Kidney (tissue), 13 donors: ENCODE measurements at regions not wholly inside any gene's neighbourhood (a gene's known extent, or its start where the extent isn't known, plus 50 kb on each side); places are given as distances from the start of the nearest gene placed in this dataset.

Experiments used
- DNase-seq, 5 donors: peaks; one replicate each; pipeline ENCODE4 v3.0.0-alpha.2; 2013 to 2020
- FAIRE-seq: peaks from 2 replicates; lab custom pipeline; 2012; peaks lifted over from hg19 to GRCh38; lab: Jason Lieb, UNC
- H3K27ac ChIP-seq, 2 donors: one replicate each; pipeline ENCODE4 v1.7.0; 2013; ENCODE audit warnings: low read depth in 2 of 2, low read length in 2 of 2, inconsistent platforms in 1 of 2
- H3K27me3 ChIP-seq: one replicate; pipeline ENCODE4 v1.7.1; 2013; ENCODE audit warnings: low read length, inconsistent platforms; ENCODE audit not compliant: control insufficient read depth, insufficient read depth
- H3K36me3 ChIP-seq, 3 donors: one replicate each; pipeline versions ENCODE4 v1.7.0 to v1.7.1; 2013; ENCODE audit warnings: low read length in 3 of 3, control low read depth in 1 of 3, inconsistent platforms in 1 of 3; ENCODE audit not compliant: insufficient read depth in 3 of 3, control insufficient read depth in 2 of 3
- H3K4me1 ChIP-seq, 3 donors: one replicate each; pipeline versions ENCODE4 v1.7.0 to v1.7.1; 2013; ENCODE audit warnings: low read length in 3 of 3, inconsistent platforms in 1 of 3, low read depth in 1 of 3; ENCODE audit not compliant: control insufficient read depth in 2 of 3, insufficient read depth in 2 of 3
- H3K4me3 ChIP-seq, 3 donors: one replicate each; pipeline versions ENCODE4 v1.7.0 to v1.8.1; 2013; ENCODE audit warnings: low read length in 3 of 3, control low read depth in 1 of 3, inconsistent platforms in 1 of 3
- H3K9ac ChIP-seq, 3 donors: one replicate each; pipeline versions ENCODE4 v1.7.0 to v1.7.1; 2013; ENCODE audit warnings: low read length in 3 of 3, control low read depth in 1 of 3, inconsistent platforms in 1 of 3
- H3K9me3 ChIP-seq, 3 donors: one replicate each; pipeline versions ENCODE4 v1.7.0 to v1.7.1; 2013; ENCODE audit warnings: low read length in 3 of 3, control low read depth in 1 of 3, inconsistent platforms in 1 of 3; ENCODE audit not compliant: control insufficient read depth in 2 of 3, insufficient read depth in 1 of 3
- CTCF ChIP-seq: IDR thresholded peaks from 3 replicates; pipeline ENCODE4 v1.5.1; 2012; ENCODE audit warnings: mild to moderate bottlenecking, moderate library complexity, borderline replicate concordance; ENCODE audit not compliant: insufficient read depth; ENCODE audit errors: extremely low read depth
- intact Hi-C: fragments of 100-400 bp; cut with DNase I; formaldehyde crosslinking; loops from one replicate; pipeline ENCODE4 v1.11.1; 2022
- donor health status: control.
- donor health status: control.
- donor health status: control.
- donor health status: control.
- donor health status: control.
- donor health status: DM: yes; HTN: yes; CAD: no.
- donor health status: Normal renal cell carcinoma (clear cell type).

DNA sequence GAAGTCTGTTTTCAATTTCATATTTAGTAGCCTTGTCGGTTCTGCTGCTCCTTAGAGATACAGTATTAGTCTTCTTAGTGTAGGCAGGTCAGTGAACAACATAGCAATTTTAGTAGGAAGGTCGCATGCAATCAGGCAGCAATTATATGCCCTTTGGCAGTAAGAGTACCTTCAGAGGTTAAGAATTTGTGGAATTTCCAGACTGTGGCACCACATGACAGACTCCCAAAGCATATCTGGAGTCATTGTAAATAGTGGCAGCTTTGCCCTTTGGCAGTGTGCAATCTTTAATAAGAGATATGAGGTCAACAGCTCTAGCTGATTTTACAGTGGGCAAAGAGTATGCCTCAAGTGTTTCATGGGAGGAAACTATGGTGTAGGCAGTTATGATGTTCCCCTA is 1532.5 kb upstream of the CADM2 start:
- Histone ChIP-seq H3K9me3 (no peaks in the 10 kb centered on the region), H3K4me1 (no peaks in the 10 kb centered on the region), H3K36me3 (no peaks in the 10 kb centered on the region), H3K27me3 (no peaks in the 10 kb centered on the region), H3K27ac (no peak overlapping the region), H3K9ac (no peak overlapping the region), H3K4me3 (no peak overlapping the region)
- TF ChIP-seq CTCF, result no peak
- intact Hi-C loops, result no loop called here
- FAIRE-seq (no peak), DNase-seq (no peak)

- H3K36me3 ChIP-seq, result no peaks in the 10 kb centered on the region
- H3K4me1 ChIP-seq, result no peaks in the 10 kb centered on the region
- H3K9ac ChIP-seq, result no peak overlapping the region
- no peaks in the 10 kb centered on the region for H3K9me3 ChIP-seq
- H3K27me3 ChIP-seq, result no peaks in the 10 kb centered on the region
- peak; percentile 16 to 81 (median 55) for DNase-seq
- FAIRE-seq, result no peak
- no peak for TF ChIP-seq CTCF
- H3K4me3 ChIP-seq, result no peak overlapping the region
- intact Hi-C loops, result no loop called here
- no peak overlapping the region for H3K27ac ChIP-seq
Measured at GRCh38 chr3:83434880-83435587, 1523.8 kb upstream of the CADM2 start.

GRCh38 chr3:83438188-83438587 is 1520.6 kb upstream of the CADM2 start:
- Histone ChIP-seq H3K36me3 (no peaks in the 10 kb centered on the region), H3K4me1 (no peaks in the 10 kb centered on the region), H3K9me3 (no peaks in the 10 kb centered on the region), H3K27ac (no peak overlapping the region), H3K27me3 (no peaks in the 10 kb centered on the region), H3K9ac (no peak overlapping the region), H3K4me3 (no peak overlapping the region)
- FAIRE-seq (no peak), DNase-seq (no peak)
- TF ChIP-seq CTCF, result no peak
- intact Hi-C loops, result no loop called here

- Histone ChIP-seq H3K27me3 (no peaks in the 10 kb centered on the region), H3K36me3 (no peaks in the 10 kb centered on the region), H3K9ac (no peak overlapping the region), H3K4me3 (no peak overlapping the region), H3K9me3 (no peaks in the 10 kb centered on the region), H3K4me1 (no peaks in the 10 kb centered on the region), H3K27ac (no peak overlapping the region)
- no peak for TF ChIP-seq CTCF
- FAIRE-seq (no peak), DNase-seq (no peak)
- intact Hi-C loops, result no loop called here
Measured at GRCh38 chr3:83453056-83453455, 1505.7 kb upstream of the CADM2 start.
